ENCODE measurements at regions not wholly inside any gene's neighbourhood (a gene's known extent, or its start where the extent isn't known, plus 50 kb on each side); places are given as distances from the start of the nearest gene placed in this dataset.

GRCh38 chr18:28794459-28795245, 617.7 kb upstream of the CDH2 start:
- no peak for TF ChIP-seq CTCF (IDR thresholded peaks at IDR 0.05; ENCODE audit: borderline replicate concordance, insufficient read depth, low read depth, low read length)
- H3K4me3 ChIP-seq (ENCODE audit: low read depth, low read length), result no peak overlapping the region

- no peak overlapping the region for H3K4me3 ChIP-seq (ENCODE audit: low read depth, low read length)
- no peak for TF ChIP-seq CTCF (IDR thresholded peaks at IDR 0.05; ENCODE audit: borderline replicate concordance, insufficient read depth, low read depth, low read length)
Measured at GRCh38 chr18:28793901-28794300, 617.0 kb upstream of the CDH2 start.

- no peak overlapping the region for H3K4me3 ChIP-seq (ENCODE audit: low read depth, low read length)
- no peak for TF ChIP-seq CTCF (IDR thresholded peaks at IDR 0.05; ENCODE audit: borderline replicate concordance, insufficient read depth, low read depth, low read length)
Measured at GRCh38 chr18:28792404-28793086, 615.6 kb upstream of the CDH2 start.

GRCh38 chr18:28791101-28791500, 614.2 kb upstream of the CDH2 start:
- H3K4me3 ChIP-seq (ENCODE audit: low read depth, low read length), result no peak overlapping the region
- no peak for TF ChIP-seq CTCF (IDR thresholded peaks at IDR 0.05; ENCODE audit: borderline replicate concordance, insufficient read depth, low read depth, low read length)

GRCh38 chr18:28789502-28789901, 612.6 kb upstream of the CDH2 start:
- no peak overlapping the region for H3K4me3 ChIP-seq (ENCODE audit: low read depth, low read length)
- no peak for TF ChIP-seq CTCF (IDR thresholded peaks at IDR 0.05; ENCODE audit: borderline replicate concordance, insufficient read depth, low read depth, low read length)

- no peak for TF ChIP-seq CTCF (IDR thresholded peaks at IDR 0.05; ENCODE audit: borderline replicate concordance, insufficient read depth, low read depth, low read length)
- no peak overlapping the region for H3K4me3 ChIP-seq (ENCODE audit: low read depth, low read length)
Measured at GRCh38 chr18:28786926-28787325, 610.0 kb upstream of the CDH2 start.

All from GM12875 (cell line).